ENCODE measurements at regions not wholly inside any gene's neighbourhood (a gene's known extent, or its start where the extent isn't known, plus 50 kb on each side); places are given as distances from the start of the nearest gene placed in this dataset.

DNA sequence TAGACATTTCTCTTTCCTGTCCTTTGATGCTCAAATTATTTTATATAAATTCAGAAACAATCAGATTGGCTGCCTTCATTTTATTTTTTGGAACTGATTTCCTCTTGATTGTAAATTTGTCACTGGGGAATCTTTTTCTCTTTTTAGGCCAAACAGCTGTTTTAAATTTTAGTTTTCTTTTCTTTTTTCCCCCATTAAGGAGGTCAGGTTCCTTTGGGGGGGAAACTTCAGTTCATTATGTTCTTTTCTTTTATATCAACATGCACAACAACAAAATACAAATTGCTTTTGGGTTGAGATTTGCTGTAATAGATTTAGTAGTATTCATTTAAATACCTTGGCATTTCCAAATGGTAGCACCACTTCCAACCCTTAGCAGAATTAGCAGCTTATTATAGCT lies 264.8 kb upstream of the SPRY2 start:
- no peak for DNase-seq (ENCODE audit: low read depth, low spot score)

DNA sequence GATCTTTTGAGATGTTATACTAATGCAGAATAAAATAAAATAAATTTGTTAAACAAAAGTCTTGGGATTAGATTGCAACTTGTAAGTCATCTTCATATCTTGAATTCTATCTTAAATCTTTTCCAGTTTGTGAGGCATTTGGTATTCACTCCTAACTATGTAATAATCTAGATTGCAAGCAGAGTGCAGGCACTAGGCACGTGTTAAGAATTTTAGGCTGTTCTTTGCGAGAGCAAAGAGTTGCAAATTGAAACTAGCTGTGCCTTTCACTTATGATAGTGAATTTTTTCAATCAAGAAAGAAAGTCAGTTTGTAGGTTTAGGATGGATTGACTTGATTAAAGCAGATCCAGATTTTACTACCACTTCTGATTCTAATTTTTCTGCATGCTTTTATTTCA lies 264.1 kb upstream of the SPRY2 start:
- no peak for DNase-seq (ENCODE audit: low read depth, low spot score)

DNA sequence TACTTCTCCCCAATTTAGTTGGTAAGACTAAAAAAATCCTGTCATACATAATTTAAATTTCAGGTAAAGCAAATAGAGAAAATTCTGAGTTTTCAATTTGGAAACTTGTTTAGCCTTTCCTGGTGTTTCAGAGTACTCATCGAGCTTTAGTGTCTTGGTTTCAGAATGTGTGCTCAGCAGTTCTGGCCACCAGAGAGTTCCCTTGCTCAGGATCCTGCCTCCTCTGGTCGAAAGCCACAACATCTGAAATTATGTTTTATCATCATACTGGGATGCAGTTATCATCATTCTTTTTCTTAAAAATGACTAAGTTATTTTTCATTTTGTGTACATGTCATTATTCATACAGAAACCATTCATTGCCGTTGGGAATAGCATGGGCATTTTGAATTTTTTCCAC lies 263.2 kb upstream of the SPRY2 start:
- DNase-seq (ENCODE audit: low read depth, low spot score) = no peak

DNA sequence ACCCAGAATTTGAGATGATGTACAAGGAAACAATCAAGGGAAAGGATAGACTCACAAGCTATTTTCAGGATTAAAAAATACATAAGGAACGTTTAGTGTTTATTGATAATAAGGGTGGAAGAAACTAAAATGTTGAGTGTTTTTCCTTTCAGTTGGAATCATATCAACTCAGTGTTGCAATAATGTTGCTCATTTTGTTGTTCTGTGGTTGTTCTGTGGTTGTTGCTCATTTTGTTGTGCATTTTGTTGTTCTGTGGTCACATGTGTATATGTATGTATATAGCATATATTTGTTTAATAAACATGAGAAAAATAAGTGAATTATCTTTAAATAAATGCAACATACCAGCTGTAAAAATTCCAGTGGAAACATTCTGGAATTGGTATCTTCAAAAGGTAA lies 262.4 kb upstream of the SPRY2 start:
- no peak for DNase-seq (ENCODE audit: low read depth, low spot score)

DNA sequence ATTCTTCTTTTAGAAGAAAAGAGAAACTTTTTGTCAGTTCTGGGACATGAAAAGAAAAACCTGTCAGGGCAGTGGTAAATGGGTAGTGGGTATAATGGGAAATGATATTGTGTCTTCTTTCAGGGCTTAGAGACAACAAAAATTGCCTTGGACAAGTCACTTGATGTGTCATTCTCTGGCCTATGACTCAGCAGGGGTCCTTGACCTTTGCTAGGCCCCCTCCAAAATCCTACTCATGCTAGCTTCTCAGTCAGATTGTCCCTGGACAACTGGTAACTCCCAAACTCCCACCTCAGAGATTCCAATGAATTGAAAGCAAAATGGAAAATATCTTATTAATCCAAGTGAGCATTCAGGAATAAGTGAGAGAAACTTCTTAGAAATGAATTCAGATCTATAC lies 258.8 kb upstream of the SPRY2 start:
- DNase-seq (ENCODE audit: low read depth, low spot score) = no peak

DNA sequence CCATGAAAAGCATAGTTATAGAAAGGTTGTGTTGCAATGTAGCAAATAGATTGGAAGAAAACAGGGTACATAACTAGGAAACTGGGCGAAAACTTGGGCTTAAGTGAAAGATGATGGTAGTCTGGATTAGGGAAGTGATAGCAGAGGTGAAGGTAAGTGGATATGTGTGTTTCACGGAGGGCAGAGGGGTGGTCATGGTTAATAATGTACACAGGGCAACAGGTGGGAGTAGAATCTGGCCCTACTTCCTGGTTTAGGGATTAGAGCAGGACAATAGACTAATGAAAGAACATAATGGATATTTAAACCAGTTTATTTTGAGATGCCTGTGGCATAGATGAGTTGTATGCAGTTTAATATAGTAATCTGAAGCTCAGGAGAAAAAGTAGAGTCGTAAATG lies 257.3 kb upstream of the SPRY2 start:
- DNase-seq (ENCODE audit: low read depth, low spot score) = no peak

DNA sequence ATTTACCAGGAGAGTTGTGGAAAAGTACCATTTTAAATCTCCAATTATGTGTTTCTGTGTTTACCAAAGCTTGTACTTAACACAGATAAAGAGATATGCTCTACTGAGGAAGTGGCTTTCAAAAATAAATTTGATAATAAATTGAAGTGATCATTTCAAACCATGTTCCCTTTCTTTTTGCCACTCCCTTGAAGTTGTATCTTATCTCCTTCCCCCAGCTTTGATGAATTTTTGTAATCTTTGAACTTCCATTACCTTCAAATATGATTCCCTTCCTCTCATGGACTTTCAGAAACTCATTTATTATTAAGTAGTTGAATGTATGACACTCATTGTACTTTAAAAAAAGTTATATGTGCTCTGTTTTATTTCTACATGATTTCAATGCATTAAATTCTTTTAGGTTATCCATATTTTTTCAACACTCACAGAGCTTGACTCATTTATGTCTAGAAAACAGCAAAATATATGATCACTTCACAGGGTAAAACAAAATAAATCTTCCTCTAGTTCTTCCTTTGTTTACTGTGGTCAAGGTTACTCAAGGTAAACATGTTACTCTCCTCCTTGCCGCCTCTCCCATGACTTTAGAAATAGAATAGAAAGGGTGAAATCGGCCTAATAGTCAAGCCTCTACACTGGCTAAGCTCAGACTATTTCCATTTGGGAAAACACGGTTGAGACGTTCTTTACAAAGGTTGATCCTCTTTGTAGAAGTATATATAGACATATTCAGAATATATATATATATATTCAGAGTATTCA lies 251.2 kb upstream of the SPRY2 start:
- no peak for DNase-seq (ENCODE audit: low read depth, low spot score)

DNA sequence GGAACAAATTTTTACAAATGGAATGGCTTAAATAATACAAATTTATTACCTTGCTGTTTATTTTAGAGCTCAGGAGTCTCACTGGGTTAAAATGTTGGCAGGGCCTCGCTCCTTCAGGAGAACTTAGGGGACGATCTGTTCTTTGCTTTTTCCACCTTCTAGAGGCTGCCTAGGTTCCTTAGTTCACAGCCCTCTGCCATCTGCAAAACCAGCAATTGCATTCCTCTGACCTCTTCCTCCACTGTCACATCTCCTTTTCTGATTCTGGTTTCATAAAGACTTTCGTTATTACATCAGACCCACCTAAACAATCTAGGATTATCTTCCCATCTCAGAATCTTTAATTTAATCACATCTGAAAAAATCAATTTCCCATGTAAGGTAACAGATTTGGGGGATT lies 249.6 kb upstream of the SPRY2 start:
- no peak for DNase-seq (ENCODE audit: low read depth, low spot score)

DNA sequence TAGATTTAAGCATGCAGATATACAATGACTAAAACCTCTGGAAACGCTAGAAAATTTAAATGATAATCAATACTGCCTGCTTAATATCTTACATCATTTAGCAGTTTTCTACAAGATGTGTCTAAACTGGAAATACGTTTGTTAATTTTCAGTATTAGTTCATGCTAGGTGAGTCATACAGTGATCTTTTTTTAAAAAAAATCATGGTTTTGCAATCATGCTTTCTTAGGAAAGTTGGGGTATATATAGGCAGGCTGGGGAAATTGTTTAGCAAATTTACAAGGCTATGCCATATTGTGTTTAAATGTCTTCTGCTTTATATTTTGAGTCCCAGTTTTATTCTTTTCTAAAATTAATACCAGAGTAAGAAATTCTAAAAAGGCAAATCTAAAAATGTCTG lies 245.4 kb upstream of the SPRY2 start:
- DNase-seq (ENCODE audit: low read depth, low spot score) = no peak

DNA sequence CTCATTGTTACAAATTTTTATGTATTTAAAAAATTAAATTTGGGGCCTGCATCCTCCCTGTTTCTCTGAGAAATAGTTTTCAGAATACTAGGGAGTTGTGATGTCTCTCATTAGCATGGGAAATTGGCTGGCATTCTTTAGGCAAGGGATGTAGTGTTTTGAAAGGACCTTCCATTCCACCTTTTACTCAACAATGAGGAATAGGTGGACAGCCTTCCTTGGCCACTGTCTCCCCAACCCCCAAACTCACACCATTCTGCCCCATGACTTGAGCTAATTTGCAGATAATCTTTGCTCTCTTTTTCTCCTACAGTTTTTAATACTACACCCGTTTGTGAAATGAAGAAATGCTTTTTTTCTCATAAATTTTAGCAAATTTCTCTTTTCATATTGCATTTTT lies 244.6 kb upstream of the SPRY2 start:
- DNase-seq (ENCODE audit: low read depth, low spot score) = no peak

DNA sequence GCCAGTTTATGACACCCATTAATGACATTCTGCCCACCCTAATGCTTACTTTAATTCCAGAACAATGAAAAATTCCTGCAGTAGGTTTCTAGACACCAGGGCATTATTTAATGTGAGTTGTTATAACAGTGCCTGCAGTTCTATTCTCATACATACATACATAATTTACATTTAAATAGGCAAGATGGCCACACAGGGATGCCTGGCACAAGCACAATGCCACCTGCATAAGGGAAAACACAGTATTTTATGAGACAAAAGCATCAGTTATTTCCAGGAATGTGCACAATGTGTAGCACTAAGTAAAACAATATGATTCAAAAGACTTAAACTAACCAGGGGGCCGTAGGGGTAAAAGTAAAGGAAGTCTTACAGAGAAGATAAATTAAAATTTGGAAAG lies 243.9 kb upstream of the SPRY2 start:
- no peak for DNase-seq (ENCODE audit: low read depth, low spot score)

DNA sequence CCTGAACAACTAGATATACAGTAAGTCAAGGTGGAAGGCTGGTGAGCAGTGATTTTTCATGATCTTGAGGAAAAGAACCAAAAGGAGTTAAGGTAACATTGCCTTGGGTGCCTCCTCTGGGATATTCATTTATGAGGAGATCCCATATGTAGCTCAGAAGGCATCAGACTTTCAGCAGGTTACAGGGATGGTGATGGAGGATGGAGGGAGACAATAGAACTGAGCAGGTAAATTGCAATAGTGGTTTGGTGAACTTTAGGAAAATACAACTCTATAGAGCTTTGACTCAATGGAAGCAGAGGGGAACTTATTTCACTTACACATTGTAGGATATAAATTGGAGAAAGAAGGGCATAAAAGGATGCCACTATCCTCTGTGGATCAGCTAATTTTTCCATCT lies 243.4 kb upstream of the SPRY2 start:
- DNase-seq (ENCODE audit: low read depth, low spot score) = no peak

DNA sequence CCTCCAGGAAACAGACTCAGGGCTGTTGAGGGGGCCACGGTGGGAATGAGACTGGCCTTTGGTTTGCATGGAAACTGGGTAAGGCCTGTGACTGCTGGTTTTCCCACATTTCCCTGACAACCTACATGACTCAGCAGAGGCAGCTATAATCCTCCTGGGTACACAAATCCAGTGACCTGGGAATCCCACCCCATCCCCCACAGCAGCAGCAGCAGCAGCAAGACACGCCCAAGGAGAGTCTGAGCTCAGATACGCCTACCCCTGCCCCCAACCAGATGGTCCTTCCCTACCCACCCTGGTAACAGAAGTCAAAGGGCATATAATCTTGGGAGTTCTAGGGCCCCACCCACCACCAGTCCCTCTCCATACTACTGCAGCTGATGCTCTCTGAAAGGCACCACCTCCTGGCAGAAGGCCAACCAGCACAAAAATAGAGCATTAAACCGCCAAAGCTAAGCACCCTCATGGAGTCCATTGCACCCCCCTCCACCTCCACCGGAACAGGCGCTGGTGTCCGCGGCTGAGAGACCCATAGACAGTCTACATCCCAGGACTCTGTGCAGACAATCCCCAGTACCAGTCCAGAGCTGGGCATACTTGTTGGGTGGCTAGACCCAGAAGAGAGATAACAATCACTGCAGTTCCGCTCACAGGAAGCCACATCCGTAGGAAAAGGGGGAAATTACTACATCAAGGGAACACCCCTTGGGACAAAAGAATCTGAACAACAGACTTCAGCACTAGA lies 237.2 kb upstream of the SPRY2 start:
- DNase-seq (ENCODE audit: low read depth, low spot score) = no peak

DNA sequence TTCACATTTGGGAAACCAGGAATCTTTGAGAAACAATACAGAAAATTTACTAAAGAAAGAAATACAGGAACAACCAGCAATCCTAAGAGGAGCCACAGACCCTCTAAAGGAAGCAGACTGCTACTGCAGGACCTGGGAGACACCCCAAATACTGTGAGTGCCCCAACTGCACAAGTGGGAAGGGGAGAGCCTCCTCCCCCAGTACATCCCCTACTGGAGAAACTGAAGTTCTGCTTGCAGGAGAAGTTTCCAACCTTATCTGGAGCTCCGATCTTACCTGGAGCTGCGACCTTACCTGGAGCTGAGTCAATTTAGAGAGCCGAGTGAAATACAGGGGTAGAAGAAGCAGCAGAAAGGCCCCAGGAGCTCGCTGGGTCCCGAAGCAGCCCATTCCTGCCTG lies 236.4 kb upstream of the SPRY2 start:
- DNase-seq (ENCODE audit: low read depth, low spot score) = no peak

DNA sequence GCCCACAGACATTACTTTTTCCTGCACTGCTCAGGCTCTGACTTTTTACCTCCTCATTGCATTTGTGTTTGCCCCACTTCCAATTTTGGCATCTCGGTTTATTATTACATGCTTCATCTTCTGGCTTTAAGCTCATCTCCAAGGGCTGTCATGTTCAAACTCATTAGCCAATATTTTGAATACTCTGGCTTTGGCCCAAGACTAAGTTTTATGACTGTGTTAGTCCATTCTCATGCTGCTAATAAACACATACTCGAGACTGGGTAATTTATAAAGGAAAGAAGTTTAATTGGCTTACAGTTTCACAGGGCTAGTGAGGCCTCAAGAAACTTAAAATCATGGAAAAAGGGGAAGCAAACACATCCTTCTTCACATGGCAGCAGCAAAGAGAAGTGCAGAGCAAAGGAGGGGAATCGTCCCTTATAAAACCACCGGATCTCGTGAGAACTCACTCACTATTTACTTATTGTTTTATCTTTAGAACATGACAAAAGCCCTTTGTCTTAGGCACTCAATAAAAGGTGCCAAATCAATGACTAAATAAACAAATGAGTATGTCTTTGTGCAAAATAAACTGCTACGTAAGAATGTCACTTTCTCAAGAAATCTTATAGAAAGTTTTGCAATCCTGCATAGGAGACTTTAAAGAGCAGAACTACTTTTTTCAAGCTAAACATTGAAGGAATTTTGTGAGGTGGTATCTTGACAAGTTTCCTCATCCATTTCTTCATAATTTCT lies 233.4 kb upstream of the SPRY2 start:
- no peak for DNase-seq (ENCODE audit: low read depth, low spot score)

DNA sequence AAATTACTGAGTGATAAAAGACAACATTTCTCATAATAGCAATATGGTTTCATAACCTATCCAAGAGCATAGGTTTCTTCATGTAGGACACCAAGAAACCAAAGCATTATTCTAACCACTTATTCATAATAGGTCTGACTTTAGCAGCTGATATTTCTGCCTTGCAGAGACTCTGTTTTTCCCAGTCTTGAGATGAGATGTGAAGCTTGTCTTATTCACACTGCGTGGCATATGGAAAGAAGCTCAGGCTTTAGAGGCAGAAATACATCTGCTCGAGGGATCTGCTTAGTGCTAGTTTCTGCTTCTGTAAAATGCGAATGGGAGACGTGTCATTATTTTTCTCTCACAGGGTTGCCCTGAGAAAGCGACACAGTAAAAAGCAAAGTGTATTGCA lies 232.0 kb upstream of the SPRY2 start:
- no peak for DNase-seq (ENCODE audit: low read depth, low spot score)

DNA sequence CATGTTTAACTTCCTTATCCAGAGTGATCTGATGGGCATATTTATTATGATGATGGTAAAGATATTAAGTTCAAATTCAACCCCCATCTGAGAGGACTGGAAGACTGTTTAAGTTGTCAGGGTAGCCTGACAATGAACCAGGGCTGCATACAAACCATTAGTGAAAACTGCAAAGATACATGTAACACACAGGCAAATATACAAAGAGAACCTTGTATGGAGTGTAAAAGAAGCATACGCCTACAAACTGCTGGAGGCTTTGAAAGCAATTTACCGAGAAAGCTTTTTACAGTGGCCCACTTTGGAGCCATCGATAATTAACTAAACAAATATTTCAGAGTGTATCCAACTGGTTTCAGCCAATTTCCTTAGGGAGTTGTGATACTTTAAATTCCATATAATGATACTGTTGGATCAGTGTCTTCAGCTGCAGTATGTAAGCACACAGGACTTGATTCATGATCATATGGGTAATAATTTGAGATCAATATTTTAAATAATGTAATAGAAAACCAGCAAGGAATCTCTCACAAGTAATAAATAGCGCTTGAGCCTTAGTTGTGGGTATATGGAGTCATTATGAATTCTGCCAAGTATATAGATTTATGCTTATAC lies 231.5 kb upstream of the SPRY2 start:
- DNase-seq (ENCODE audit: low read depth, low spot score) = no peak

DNA sequence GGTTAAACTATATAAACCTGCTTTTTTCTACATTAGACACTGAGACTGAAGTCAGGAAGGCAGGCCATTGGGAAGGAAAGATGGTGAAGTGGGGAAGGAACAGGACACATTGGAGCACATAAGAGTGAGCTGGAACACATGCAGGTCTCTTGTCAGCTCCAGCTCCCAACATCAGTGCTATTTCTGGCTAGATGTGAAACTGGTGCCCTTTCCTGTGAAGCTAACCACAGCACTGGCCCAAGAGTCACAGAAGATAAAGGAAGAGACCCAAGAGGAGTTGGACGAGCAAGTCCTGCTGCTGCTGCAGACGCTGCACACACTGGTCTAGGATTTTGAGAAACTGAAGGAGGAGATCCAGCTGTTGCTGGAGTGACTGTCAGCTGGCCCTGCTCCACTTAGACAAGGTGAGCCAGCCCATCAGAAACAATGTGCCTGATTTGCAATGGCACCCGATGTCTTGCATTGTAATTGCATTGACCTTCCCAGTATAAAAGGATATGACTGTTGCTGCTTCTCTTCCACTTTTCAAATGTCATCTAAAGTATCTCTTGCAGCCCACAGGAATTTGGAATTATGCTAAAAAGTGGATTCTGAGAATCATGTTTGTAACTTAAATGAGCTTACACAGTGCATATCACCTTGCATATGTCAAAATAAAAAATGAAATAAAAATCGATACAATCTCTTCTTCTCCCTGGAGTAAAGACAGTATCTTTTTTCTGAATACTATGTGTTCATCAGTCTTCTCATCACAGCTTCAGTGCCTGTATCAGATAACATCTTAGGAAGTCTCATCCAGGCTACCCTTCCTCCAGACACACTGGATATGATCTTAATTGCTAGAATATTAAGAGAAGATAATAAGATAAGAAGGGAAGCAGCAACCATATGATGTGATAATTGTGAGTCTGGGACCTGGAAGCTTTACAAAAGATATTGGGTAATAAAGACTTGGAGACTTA lies 230.7 kb upstream of the SPRY2 start:
- DNase-seq (ENCODE audit: low read depth, low spot score) = no peak

DNA sequence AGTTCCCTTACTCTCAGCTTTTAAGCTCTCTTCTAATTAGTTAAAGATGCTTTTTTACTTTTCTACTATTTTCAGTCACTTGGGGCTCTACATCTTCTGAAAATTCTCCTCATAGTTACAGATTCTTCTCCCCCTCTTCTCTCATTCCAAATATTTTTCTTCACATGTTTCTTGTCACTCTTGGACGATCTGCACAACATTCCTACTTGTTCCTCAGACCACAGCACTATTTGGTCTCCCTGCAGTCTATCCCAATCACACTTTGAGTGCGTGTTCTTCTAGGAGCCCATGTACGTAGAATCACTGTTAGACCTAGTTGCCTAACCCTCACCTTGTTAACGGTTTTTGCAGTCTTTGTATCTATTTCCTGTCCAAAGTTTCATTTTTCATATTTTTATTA lies 222.5 kb upstream of the SPRY2 start:
- no peak for DNase-seq (ENCODE audit: low read depth, low spot score)

DNA sequence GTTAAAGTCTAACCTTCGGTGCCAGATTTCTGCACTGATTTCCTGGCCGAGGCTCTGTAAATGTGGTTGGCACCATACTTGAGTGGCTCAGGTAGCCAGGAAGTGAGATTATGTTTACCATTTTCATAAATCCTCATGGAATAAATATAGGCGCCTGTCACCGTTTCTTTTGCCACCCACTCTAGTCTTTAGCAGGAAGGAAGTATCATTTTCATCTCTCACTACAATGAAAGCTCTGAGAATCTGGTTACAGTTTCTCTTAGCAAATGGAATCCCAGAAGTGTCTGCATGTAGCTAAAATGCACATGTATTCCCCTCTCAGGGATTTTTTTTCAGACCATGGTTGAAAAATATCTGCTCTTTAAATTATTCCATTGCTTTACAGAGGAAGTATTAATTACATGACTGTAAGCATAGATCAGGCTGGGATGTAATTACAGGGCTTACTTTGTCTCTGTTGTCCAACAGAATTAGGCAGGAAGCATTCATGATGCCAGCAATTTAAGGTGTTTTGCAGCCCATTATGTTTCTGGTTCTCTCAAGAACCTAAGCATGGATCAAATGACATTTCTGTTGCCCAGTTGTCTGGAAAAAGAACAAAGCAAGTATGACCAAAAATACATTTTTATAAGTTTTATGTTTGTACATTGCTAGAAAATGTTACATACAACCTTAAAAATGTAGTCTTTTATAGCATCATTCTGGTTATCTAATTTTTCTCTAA lies 221.7 kb upstream of the SPRY2 start:
- DNase-seq (ENCODE audit: low read depth, low spot score) = no peak

DNA sequence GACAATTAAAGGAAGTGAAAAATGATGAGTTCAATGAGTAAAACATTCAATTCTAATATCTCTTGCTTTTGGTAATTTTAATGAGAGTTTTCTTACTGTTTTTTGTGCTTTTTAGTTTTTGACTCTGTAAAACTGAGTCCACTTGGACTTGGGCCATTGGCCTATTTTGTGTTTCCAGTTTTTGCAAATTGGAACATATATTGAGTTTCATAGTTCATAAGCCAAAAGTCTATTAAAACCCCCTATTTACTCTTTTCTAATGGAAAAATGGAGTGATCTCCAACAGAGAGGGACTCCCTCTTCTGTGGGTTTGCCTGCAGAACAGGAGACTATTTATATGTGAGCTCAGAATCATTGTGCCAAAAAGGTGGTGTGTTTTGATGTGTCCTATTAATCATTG lies 219.7 kb upstream of the SPRY2 start:
- no peak for DNase-seq (ENCODE audit: low read depth, low spot score)
